ENCODE measurements at regions not wholly inside any gene's neighbourhood (a gene's known extent, or its start where the extent isn't known, plus 50 kb on each side); places are given as distances from the start of the nearest gene placed in this dataset.

DNA sequence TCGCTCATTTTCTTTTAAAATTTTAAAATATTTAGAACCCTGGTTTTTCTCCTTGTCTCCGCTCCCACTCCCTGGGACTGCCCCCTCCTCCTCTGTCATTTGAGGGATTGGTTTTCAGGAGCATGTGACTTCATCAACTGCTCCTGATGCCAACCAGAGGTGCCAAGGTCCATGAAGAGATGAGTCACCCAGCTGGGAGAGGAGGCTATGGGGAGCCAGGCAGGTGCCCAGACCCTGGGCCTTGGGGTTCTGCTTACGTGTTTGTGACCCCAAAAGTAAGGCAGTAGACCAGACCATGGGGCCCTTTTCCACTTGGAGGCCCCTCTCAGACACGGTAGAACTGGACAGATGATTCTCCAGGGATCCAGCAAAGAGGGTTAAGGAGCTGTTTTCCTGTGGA, 167.0 kb downstream of the FGF18 start:
- TF ChIP-seq EP300 (IDR thresholded peaks at IDR 0.05) = no peak
- TF ChIP-seq, protein P1, sequence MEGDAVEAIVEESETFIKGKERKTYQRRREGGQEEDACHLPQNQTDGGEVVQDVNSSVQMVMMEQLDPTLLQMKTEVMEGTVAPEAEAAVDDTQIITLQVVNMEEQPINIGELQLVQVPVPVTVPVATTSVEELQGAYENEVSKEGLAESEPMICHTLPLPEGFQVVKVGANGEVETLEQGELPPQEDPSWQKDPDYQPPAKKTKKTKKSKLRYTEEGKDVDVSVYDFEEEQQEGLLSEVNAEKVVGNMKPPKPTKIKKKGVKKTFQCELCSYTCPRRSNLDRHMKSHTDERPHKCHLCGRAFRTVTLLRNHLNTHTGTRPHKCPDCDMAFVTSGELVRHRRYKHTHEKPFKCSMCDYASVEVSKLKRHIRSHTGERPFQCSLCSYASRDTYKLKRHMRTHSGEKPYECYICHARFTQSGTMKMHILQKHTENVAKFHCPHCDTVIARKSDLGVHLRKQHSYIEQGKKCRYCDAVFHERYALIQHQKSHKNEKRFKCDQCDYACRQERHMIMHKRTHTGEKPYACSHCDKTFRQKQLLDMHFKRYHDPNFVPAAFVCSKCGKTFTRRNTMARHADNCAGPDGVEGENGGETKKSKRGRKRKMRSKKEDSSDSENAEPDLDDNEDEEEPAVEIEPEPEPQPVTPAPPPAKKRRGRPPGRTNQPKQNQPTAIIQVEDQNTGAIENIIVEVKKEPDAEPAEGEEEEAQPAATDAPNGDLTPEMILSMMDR (IDR thresholded peaks at IDR 0.05) = no peak

All from ovary (tissue), 3 donors.